ENCODE measurements at regions not wholly inside any gene's neighbourhood (a gene's known extent, or its start where the extent isn't known, plus 50 kb on each side); places are given as distances from the start of the nearest gene placed in this dataset.

DNA sequence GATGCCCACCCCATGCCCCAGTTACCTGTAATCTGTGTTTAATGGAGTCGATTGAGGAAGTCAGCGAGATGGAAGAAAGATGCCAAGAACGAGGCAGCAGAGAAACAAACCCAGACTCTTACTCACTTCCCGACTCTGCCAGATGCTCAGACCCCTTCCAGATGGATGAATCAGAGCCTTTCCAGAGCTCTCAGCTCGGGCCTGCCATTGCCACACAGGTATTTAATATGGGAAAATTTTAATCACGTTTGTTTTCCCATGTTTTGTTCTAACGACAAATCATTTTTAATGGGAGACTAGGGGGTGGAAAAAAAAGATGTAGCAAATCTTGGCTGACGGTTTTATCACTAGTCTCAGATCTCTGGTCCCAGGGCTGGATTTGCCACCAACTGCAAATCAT lies 72.5 kb upstream of the SRRM4 start:
- H2BK120ac ChIP-seq (replicated peaks; ENCODE audit: low read depth, low read length), result no peak overlapping the region
- no peaks in the 10 kb centered on the region for H3K79me2 ChIP-seq (ENCODE audit: control insufficient read depth in 1 of 2, insufficient read depth in 2 of 2, low read length in 2 of 2)
- no peaks in the 10 kb centered on the region for H4K20me1 ChIP-seq (replicated peaks in 1 of 2; ENCODE audit: control insufficient read depth in 1 of 2, insufficient read depth in 2 of 2, low read length in 2 of 2)
- H2BK15ac ChIP-seq (ENCODE audit: low read length), result no peak overlapping the region
- ChIA-PET CTCF (ENCODE audit: partially characterized antibody) (no interaction called here), POLR2A (ENCODE audit: partially characterized antibody) (no interaction called here)
- H3K14ac ChIP-seq (ENCODE audit: insufficient read length), result no peak overlapping the region
- H3K4me1 ChIP-seq (replicated peaks in 1 of 4; ENCODE audit: control insufficient read depth in 3 of 4, insufficient read depth in 4 of 4, low read length in 3 of 4), result no peaks in the 10 kb centered on the region
- no peak overlapping the region for H3K27ac ChIP-seq (ENCODE audit: low read depth, low read length)
- H3K79me1 ChIP-seq (ENCODE audit: low read depth, low read length), result no peaks in the 10 kb centered on the region
- TF ChIP-seq SIN3A (conservative IDR thresholded peaks at IDR 0.05 in 1 of 2, IDR thresholded peaks at IDR 0.05 in 1 of 2; ENCODE audit: low read depth in 1 of 2, low read length in 2 of 2) (no peak), SUZ12 (IDR thresholded peaks at IDR 0.05; ENCODE audit: low read length) (no peak), FOSL1 (IDR thresholded peaks at IDR 0.05; ENCODE audit: insufficient read depth, low read depth, low read length) (no peak), BACH1 (IDR thresholded peaks at IDR 0.05; ENCODE audit: low read length) (no peak)
- TF ChIP-seq, protein P1, sequence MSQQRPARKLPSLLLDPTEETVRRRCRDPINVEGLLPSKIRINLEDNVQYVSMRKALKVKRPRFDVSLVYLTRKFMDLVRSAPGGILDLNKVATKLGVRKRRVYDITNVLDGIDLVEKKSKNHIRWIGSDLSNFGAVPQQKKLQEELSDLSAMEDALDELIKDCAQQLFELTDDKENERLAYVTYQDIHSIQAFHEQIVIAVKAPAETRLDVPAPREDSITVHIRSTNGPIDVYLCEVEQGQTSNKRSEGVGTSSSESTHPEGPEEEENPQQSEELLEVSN (IDR thresholded peaks at IDR 0.05), result no peak
- H2BK12ac ChIP-seq (ENCODE audit: low read depth, low read length), result no peak overlapping the region
- H4K8ac ChIP-seq (ENCODE audit: extremely low read depth, insufficient read depth, low read length), result no peak overlapping the region
- H2AFZ ChIP-seq (ENCODE audit: low read length), result no peak overlapping the region
- H4K5ac ChIP-seq (ENCODE audit: insufficient read length, low read depth, low read length), result no peak overlapping the region
- no peak overlapping the region for H3K4me3 ChIP-seq (ENCODE audit: extremely low read depth in 1 of 4, insufficient read depth in 2 of 4, low read depth in 3 of 4, low read length in 4 of 4)
- FAIRE-seq, result no peak
- H3K36me3 ChIP-seq (ENCODE audit: control insufficient read depth in 2 of 4, insufficient read depth in 4 of 4, low read length in 3 of 4), result no peaks in the 10 kb centered on the region
- H4K91ac ChIP-seq (replicated peaks; ENCODE audit: insufficient read length, low read length), result no peak overlapping the region
- no peak overlapping the region for H3K4me2 ChIP-seq (ENCODE audit: insufficient read depth in 1 of 2, low read depth in 2 of 2, low read length in 2 of 2)
- H2BK20ac ChIP-seq (ENCODE audit: low read length), result no peak overlapping the region
- H2BK5ac ChIP-seq (ENCODE audit: low read depth, low read length), result no peak overlapping the region
- no peak for DNase-seq (ENCODE audit: low read depth in 1 of 2, low spot score in 2 of 2)
- no peak overlapping the region for H3K4ac ChIP-seq (replicated peaks; ENCODE audit: insufficient read length, low read depth, low read length)
- H3K9ac ChIP-seq (replicated peaks in 1 of 4; ENCODE audit: extremely low read depth in 1 of 4, low read depth in 3 of 4, low read length in 3 of 4), result no peak overlapping the region
- no peaks in the 10 kb centered on the region for H3K23me2 ChIP-seq (ENCODE audit: low read depth, low read length)
- no peaks in the 10 kb centered on the region for H3K27me3 ChIP-seq (replicated peaks in 1 of 4; ENCODE audit: control insufficient read depth in 3 of 4, extremely low read depth in 1 of 4, insufficient read depth in 3 of 4, low read length in 3 of 4)
- 85% methylated on average over 8 of the region's 8 CpGs; no CpG with 5 or more reads in 1 of the 2 experiments for WGBS, 2 experiments (ENCODE audit: extremely low coverage in 1 of 2, insufficient coverage in 1 of 2, insufficient read length in 1 of 2, insufficient replicate concordance in 2 of 2, low coverage in 1 of 2, low lambda C conversion rate in 2 of 2, missing lambda C conversion rate in 1 of 2)
- no peak overlapping the region for H3K18ac ChIP-seq (ENCODE audit: extremely low read depth, low read length)
- no peak overlapping the region for H3K23ac ChIP-seq (ENCODE audit: insufficient read length)
- no peak overlapping the region for H2AK5ac ChIP-seq (ENCODE audit: low read depth, low read length)
- no peak overlapping the region for H3K56ac ChIP-seq (replicated peaks; ENCODE audit: insufficient read length, low read depth, low read length)
- H3K9me3 ChIP-seq (ENCODE audit: insufficient read depth in 2 of 2, low read depth in 1 of 2, low read length in 1 of 2), result no peaks in the 10 kb centered on the region
